ENCODE measurements at regions not wholly inside any gene's neighbourhood (a gene's known extent, or its start where the extent isn't known, plus 50 kb on each side); places are given as distances from the start of the nearest gene placed in this dataset.

DNA sequence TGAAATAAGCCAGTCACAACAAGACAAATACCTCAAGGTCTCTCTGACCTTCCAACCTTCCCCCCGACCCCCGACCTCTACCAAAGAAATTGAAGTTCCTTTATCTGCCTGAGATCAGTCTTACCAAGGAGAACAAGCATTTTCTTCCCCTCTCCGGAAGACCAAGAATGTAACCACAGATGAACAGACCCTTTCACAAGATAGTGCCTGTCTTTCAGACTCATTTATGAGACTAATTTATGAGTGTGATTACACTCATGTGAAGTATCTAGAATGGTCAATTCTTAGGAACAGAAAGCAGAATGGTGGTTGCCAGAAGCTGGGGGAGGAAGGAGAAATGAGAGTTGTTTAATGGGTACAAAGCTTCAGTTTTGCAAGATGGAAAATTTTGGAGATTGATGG lies 108.9 kb upstream of the MKLN1 start:
- H3K4me3 ChIP-seq (ENCODE audit: low read length): no peak overlapping the region
- no peaks in the 10 kb centered on the region for H3K9me3 ChIP-seq (ENCODE audit: insufficient read depth, low read depth, low read length)
- peak overlapping the region; percentile 87 for H3K27ac ChIP-seq (ENCODE audit: low read depth, low read length)
- 88% methylated on average over 3 of the region's 3 CpGs for WGBS
- no peaks in the 10 kb centered on the region for H3K36me3 ChIP-seq (ENCODE audit: insufficient read depth, low read length)
- no peaks in the 10 kb centered on the region for H3K27me3 ChIP-seq (ENCODE audit: insufficient read depth, low read length)
- no peak overlapping the region for H3K9ac ChIP-seq (ENCODE audit: low read depth, low read length)
- H3K4me1 ChIP-seq (ENCODE audit: insufficient read depth, low read length): peaks cover 25% of the 10 kb centered on the region

DNA sequence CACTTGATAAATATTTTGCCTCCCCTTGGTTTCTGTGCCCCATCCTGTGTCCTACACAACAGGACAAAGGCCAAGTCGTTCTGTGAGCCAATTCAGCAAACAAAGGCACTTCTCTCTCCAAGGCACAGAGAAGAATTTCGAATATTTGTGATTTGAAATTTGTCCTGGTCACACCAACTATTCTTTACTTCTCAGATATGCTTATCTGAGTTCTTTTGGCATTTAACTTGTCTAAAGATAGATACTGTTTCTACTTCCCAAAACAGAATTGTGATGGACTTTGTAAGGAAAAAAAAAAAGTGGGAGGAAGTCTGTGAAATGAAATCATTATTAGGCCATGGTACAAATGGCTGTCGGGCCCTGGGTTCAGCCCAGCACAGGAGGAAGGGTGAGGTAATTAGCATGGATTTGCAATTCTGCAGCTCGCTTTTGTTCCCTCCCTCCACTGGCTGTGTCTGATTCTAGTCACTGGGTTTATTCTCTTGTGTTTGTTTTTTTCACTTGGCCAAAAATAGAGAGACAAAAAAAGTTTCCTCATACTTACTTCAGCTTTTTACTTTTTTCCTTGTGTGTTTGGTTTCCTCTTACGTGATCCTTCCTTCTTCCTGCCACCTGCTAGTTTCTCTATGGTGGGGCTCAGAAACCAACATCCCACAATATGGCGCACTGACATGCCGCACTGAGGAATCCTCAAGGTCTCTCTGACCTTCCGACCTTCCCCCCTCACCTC lies 108.2 kb upstream of the MKLN1 start:
- no peak overlapping the region for H3K4me3 ChIP-seq (ENCODE audit: low read length)
- no peaks in the 10 kb centered on the region for H3K27me3 ChIP-seq (ENCODE audit: insufficient read depth, low read length)
- H3K9ac ChIP-seq (ENCODE audit: low read depth, low read length): peak overlapping the region; percentile 43; the same call in 1 of the 2 replicates
- H3K4me1 ChIP-seq (ENCODE audit: insufficient read depth, low read length): peaks cover 24% of the 10 kb centered on the region
- H3K36me3 ChIP-seq (ENCODE audit: insufficient read depth, low read length): no peaks in the 10 kb centered on the region
- no peaks in the 10 kb centered on the region for H3K9me3 ChIP-seq (ENCODE audit: insufficient read depth, low read depth, low read length)
- peak overlapping the region; percentile 87 for H3K27ac ChIP-seq (ENCODE audit: low read depth, low read length)
- 61% methylated on average over 7 of the region's 8 CpGs for WGBS

DNA sequence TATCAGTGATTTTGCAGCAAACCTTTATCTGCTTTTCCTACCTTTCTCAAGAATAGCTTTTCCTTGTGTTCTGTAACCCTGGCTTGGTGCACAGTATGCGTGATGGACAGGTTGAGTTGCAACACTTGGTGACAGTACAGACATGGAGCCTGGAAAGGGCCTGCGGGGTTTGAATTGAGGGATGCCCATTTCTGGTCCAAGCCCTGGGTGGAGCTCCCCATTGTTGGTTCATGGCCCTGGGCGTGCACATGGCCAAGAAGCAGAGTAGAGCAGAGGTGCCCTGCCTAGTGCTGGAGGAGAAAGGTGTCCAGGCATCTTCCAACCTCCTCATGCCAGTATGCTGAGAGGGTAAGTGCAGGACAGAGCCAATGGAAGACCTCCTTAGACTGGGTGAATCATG lies 106.6 kb upstream of the MKLN1 start:
- Histone ChIP-seq H3K4me3 (ENCODE audit: low read length) (no peak overlapping the region), H3K36me3 (ENCODE audit: insufficient read depth, low read length) (no peaks in the 10 kb centered on the region), H3K4me1 (ENCODE audit: insufficient read depth, low read length) (peaks cover 27% of the 10 kb centered on the region), H3K9ac (ENCODE audit: low read depth, low read length) (no peak overlapping the region), H3K27me3 (ENCODE audit: insufficient read depth, low read length) (no peaks in the 10 kb centered on the region), H3K9me3 (ENCODE audit: insufficient read depth, low read depth, low read length) (no peaks in the 10 kb centered on the region), H3K27ac (ENCODE audit: low read depth, low read length) (no peak overlapping the region)
- WGBS: 98% methylated on average over 3 of the region's 3 CpGs

DNA sequence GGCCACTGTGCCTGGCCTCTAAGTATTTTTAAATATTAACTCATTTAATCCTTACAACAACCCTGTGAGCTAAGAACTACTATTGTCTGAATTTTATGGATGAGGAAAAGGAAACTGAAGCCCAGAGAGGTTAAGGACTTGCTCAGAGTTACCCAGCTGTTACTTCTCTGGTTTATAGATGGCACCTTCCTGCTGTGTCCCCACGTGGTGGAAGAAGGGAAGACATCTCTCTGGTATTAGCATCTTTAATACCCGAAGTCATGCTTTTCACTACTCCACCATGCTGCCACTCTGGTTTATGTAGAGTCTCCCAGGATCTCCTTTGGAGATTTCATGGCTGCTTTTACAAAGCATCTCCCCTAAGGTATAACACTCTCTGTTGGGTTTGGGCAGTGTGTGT lies 105.5 kb upstream of the MKLN1 start:
- H3K36me3 ChIP-seq (ENCODE audit: insufficient read depth, low read length): no peaks in the 10 kb centered on the region
- H3K27me3 ChIP-seq (ENCODE audit: insufficient read depth, low read length): no peaks in the 10 kb centered on the region
- 91% methylated on average over 2 of the region's 2 CpGs for WGBS
- no peak overlapping the region for H3K27ac ChIP-seq (ENCODE audit: low read depth, low read length)
- no peak overlapping the region for H3K9ac ChIP-seq (ENCODE audit: low read depth, low read length)
- H3K9me3 ChIP-seq (ENCODE audit: insufficient read depth, low read depth, low read length): no peaks in the 10 kb centered on the region
- peaks cover 27% of the 10 kb centered on the region for H3K4me1 ChIP-seq (ENCODE audit: insufficient read depth, low read length)
- no peak overlapping the region for H3K4me3 ChIP-seq (ENCODE audit: low read length)

DNA sequence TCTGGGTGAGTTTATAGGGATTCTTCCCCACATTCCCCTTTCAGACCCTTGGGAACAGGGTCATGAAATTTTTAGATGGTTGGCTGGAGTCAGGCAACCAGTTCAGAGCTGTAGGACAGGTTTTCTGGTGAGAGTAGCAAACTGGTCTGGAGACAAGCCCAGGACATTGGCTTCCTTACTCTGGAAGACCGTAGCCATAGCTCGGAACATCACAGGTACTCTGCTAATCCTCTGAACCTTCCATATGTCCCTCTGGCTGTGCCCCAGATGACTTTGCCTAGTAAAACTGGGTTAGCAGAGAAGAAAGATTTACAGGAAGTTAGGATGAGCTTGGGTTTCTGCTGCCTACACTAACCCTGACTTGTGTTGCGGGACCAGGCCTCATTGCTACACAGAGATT lies 104.5 kb upstream of the MKLN1 start:
- H3K4me1 ChIP-seq (ENCODE audit: insufficient read depth, low read length): peaks cover 25% of the 10 kb centered on the region
- WGBS: 96% methylated on average over 3 of the region's 3 CpGs
- H3K4me3 ChIP-seq (ENCODE audit: low read length): no peak overlapping the region
- no peak overlapping the region for H3K9ac ChIP-seq (ENCODE audit: low read depth, low read length)
- H3K27me3 ChIP-seq (ENCODE audit: insufficient read depth, low read length): no peaks in the 10 kb centered on the region
- no peaks in the 10 kb centered on the region for H3K36me3 ChIP-seq (ENCODE audit: insufficient read depth, low read length)
- H3K27ac ChIP-seq (ENCODE audit: low read depth, low read length): no peak overlapping the region
- no peaks in the 10 kb centered on the region for H3K9me3 ChIP-seq (ENCODE audit: insufficient read depth, low read depth, low read length)

DNA sequence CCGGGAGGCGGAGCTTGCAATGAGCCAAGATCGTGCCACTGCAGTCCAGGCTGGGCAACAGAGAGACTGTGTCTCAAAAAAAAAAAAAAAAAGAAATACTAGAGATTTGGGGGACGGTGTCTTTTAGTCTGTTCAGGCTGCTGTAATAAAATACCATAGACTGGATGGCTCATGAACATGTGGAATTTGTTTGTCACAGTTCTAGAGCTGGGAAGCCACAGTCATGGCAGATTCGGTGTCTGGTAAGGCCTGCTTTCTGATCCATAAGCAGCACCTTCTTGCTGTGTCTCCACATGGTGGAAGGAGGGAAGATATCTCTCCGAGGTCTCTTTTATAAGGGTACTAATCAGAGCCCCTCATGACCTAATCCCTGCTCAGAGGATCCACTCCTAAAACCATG lies 102.7 kb upstream of the MKLN1 start:
- no peak overlapping the region for H3K4me3 ChIP-seq (ENCODE audit: low read length)
- no peaks in the 10 kb centered on the region for H3K9me3 ChIP-seq (ENCODE audit: insufficient read depth, low read depth, low read length)
- H3K27ac ChIP-seq (ENCODE audit: low read depth, low read length): no peak overlapping the region
- H3K27me3 ChIP-seq (ENCODE audit: insufficient read depth, low read length): no peaks in the 10 kb centered on the region
- no peaks in the 10 kb centered on the region for H3K36me3 ChIP-seq (ENCODE audit: insufficient read depth, low read length)
- 92% methylated on average over 5 of the region's 6 CpGs for WGBS
- no peak overlapping the region for H3K9ac ChIP-seq (ENCODE audit: low read depth, low read length)
- peaks cover 7% of the 10 kb centered on the region for H3K4me1 ChIP-seq (ENCODE audit: insufficient read depth, low read length)

DNA sequence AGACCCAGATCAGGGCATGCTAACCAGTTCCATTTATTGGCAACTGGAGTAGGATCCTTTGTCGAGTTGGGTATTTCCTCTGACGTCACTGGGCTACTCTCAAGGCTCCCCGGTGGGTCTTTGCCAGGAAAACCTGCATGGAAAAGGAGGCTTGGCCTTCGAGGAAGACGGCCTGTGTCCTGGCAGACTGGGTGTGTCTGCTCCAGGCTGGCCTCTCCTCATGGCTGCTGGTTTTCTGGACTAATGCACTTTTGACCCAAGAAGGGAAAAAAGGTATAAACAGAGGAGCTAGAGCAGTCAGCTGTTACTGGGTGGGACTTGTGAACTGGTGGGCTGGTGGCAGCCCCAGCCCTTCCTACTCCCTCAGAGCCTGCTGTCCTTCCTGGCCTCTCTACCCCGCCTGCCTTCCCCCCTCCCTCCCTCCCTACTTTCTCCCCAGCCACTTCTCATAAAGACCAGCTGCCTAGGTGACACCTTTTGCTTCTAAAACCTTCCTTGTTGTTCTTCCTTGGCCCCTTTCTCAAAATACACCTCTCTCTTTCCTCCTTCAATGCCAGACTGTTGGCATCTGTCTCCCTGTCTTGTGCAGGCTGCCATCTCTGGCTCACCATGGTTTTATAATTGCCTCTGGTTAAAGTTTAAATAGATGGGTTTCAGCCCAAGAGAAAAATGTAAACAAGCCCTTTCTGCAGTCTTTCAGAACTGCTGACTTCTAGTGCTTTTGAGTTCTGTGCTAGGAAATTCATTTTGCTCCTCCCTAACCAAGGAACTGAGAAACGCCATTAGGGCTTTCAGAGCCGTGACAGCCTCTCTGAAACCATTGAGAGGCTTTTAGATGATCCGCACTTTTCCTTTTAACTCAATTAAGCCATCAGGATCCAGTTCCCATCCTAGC lies 101.8 kb upstream of the MKLN1 start:
- Histone ChIP-seq H3K9me3 (ENCODE audit: insufficient read depth, low read depth, low read length) (no peaks in the 10 kb centered on the region), H3K36me3 (ENCODE audit: insufficient read depth, low read length) (no peaks in the 10 kb centered on the region), H3K27ac (ENCODE audit: low read depth, low read length) (no peak overlapping the region), H3K4me3 (ENCODE audit: low read length) (no peak overlapping the region), H3K9ac (ENCODE audit: low read depth, low read length) (no peak overlapping the region), H3K27me3 (ENCODE audit: insufficient read depth, low read length) (no peaks in the 10 kb centered on the region), H3K4me1 (ENCODE audit: insufficient read depth, low read length) (peaks cover 3% of the 10 kb centered on the region; the same call in 1 of the 2 replicates)
- 75% methylated on average over 9 of the region's 9 CpGs for WGBS

DNA sequence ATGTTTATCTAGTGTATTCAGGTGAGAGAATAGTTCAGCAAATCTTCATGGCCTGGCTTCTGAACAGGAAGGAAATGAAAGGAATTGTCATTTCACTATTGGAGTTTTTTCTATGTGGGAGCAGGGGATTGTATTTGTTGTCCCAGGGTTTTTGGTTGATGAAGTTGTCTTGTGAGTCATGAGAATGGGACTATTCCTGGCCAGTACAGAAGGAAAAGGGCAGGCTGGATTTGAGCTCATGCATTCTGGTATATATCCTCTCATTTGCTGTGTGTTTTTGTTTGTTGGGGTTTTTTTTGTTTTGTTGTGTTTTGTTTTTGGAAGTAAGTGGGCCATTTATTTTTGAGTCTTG lies 101.2 kb upstream of the MKLN1 start:
- no peaks in the 10 kb centered on the region for H3K27me3 ChIP-seq (ENCODE audit: insufficient read depth, low read length)
- H3K9me3 ChIP-seq (ENCODE audit: insufficient read depth, low read depth, low read length): no peaks in the 10 kb centered on the region
- no peaks in the 10 kb centered on the region for H3K36me3 ChIP-seq (ENCODE audit: insufficient read depth, low read length)
- no peak overlapping the region for H3K27ac ChIP-seq (ENCODE audit: low read depth, low read length)
- H3K4me3 ChIP-seq (ENCODE audit: low read length): no peak overlapping the region
- H3K9ac ChIP-seq (ENCODE audit: low read depth, low read length): no peak overlapping the region
- peaks cover 3% of the 10 kb centered on the region; the same call in 1 of the 2 replicates for H3K4me1 ChIP-seq (ENCODE audit: insufficient read depth, low read length)

DNA sequence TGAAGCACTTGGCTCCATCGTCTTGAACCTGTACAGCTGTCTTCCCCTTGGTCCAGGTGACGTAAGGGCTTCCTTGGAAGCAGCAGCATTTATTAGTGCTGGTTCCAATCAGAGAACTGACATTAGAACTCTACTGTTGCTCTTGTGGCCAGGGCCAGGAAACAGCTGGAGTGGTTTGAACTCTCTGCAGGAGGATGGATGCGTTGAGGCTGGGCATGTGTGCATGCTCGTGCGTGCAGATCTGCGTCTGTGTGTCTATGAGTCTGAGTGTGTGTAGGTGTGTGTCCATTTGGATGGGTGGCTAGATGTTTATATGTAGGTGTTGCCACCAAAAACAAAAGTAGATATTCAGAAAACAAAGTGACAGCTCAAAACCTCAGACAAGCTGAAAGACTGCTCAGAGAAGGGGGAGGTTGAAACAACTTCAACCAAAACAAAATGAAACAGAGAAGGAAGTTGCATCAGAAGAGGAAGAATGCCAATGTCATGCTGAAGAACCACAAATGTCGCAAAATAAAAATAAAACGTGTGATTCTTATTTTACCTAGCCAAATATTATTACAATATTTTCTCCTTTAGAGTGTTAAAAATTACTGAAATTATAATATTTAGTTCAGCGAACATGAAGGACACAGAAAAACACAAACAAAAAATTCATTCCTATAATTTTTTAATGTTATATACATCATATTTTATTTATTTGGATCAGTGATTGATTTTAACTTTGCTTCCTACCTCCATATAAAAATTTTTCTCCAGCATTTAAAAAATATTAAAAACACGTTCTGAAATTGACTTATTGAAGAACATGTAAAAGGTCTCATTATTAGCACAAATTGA lies 96.1 kb upstream of the MKLN1 start:
- H3K4me3 ChIP-seq (ENCODE audit: low read length): no peak overlapping the region
- WGBS: 94% methylated on average over 6 of the region's 10 CpGs
- no peaks in the 10 kb centered on the region for H3K36me3 ChIP-seq (ENCODE audit: insufficient read depth, low read length)
- peaks cover 16% of the 10 kb centered on the region; the same call in 1 of the 2 replicates for H3K4me1 ChIP-seq (ENCODE audit: insufficient read depth, low read length)
- H3K27me3 ChIP-seq (ENCODE audit: insufficient read depth, low read length): no peaks in the 10 kb centered on the region
- H3K9ac ChIP-seq (ENCODE audit: low read depth, low read length): 0 out of 2 replicates have a peak overlapping the region, but pooled peaks have one; percentile 30
- no peaks in the 10 kb centered on the region for H3K9me3 ChIP-seq (ENCODE audit: insufficient read depth, low read depth, low read length)
- H3K27ac ChIP-seq (ENCODE audit: low read depth, low read length): no peak overlapping the region; the same call in 1 of the 2 replicates

DNA sequence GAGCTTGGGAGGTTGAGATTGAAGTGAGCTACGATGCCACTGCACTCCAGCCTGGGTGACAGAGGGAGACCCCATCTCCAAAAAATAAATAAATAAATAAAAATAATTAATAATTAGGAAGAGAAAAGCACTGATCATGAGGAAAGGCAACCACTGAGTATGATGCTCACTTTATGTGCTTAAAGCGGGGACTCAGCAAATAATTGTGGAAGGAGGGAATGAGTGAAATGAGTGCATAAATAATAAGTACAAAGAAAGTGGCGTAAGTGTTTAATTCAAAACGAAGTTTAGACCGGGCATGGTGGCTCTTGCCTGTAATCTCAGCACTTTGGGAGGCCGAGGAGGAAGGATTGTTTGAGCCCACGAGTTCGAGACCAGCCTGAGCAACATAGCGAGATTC lies 94.9 kb upstream of the MKLN1 start:
- no peak overlapping the region for H3K27ac ChIP-seq (ENCODE audit: low read depth, low read length)
- 93% methylated on average over 9 of the region's 9 CpGs for WGBS

DNA sequence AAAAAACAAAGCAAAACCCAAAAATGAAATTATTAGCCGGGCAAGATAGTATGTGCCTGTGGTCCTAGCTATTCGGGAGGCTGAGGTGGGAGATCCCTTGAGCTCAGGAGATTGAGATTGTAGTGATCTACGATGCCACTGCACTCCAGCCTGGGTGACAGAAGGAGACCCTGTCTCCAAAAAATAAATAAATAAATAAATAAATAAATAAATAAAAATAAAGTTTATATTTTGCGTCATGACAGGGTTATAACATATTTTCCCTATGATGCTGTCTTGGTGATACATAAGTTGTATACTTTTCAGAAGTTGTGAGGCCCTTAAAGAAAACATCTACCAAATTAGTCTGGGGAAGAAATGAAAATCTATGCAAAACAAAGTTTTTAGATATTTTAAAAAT lies 94.5 kb upstream of the MKLN1 start:
- Histone ChIP-seq H3K4me3 (ENCODE audit: low read length) (no peak overlapping the region), H3K9ac (ENCODE audit: low read depth, low read length) (no peak overlapping the region), H3K9me3 (ENCODE audit: insufficient read depth, low read depth, low read length) (no peaks in the 10 kb centered on the region), H3K27me3 (ENCODE audit: insufficient read depth, low read length) (no peaks in the 10 kb centered on the region), H3K36me3 (ENCODE audit: insufficient read depth, low read length) (no peaks in the 10 kb centered on the region), H3K27ac (ENCODE audit: low read depth, low read length) (no peak overlapping the region), H3K4me1 (ENCODE audit: insufficient read depth, low read length) (peaks cover 16% of the 10 kb centered on the region; the same call in 1 of the 2 replicates)
- whole genome bisulfite sequencing: 95% methylated on average over 4 of the region's 4 CpGs

More for the DNA sequence above, 94.9 kb upstream of the MKLN1 start:
- Histone ChIP-seq H3K9ac (ENCODE audit: low read depth, low read length) (no peak overlapping the region), H3K27me3 (ENCODE audit: insufficient read depth, low read length) (no peaks in the 10 kb centered on the region), H3K36me3 (ENCODE audit: insufficient read depth, low read length) (no peaks in the 10 kb centered on the region), H3K9me3 (ENCODE audit: insufficient read depth, low read depth, low read length) (no peaks in the 10 kb centered on the region), H3K4me1 (ENCODE audit: insufficient read depth, low read length) (peaks cover 16% of the 10 kb centered on the region; the same call in 1 of the 2 replicates), H3K4me3 (ENCODE audit: low read length) (no peak overlapping the region)

Measured in HUES64 (cell line).